Lung (tissue), 12 donors: ENCODE measurements at regions not wholly inside any gene's neighbourhood (a gene's known extent, or its start where the extent isn't known, plus 50 kb on each side); places are given as distances from the start of the nearest gene placed in this dataset. TPM values are rescaled to one million over a fixed set of nuclear protein-coding genes. Genes with fewer than 3 reads are reported as not detected.
A peak's percentile ranks its signal among the peaks of the same experiment; 100 is the strongest.

Experiments
- ATAC-seq: fragments of 200-7000 bp; cut with Tn5 transposase; one replicate; pipeline ENCODE4 v1.9.1; 2020; ENCODE audit warnings: moderate number of reproducible peaks; ENCODE audit not compliant: insufficient read depth, low FRiP score
- DNase-seq, 3 donors: peaks; one replicate each; pipeline ENCODE4 v3.0.0-alpha.2; 2013 to 2017
- H3K27ac ChIP-seq, 2 donors: one replicate each; pipeline ENCODE4 v1.5.1; 2013; ENCODE audit warnings: mild to moderate bottlenecking in 2 of 2, moderate library complexity in 2 of 2, control low read depth in 1 of 2, inconsistent platforms in 1 of 2, low read depth in 1 of 2, low read length in 1 of 2
- H3K27me3 ChIP-seq, 3 donors: one replicate each; pipeline ENCODE4 v1.5.1; 2013; ENCODE audit warnings: low read length in 2 of 3; ENCODE audit not compliant: control insufficient read depth in 3 of 3, insufficient read depth in 3 of 3
- H3K36me3 ChIP-seq, 4 donors: one replicate each; pipeline ENCODE4 v1.5.1; 2013; ENCODE audit warnings: low read length in 4 of 4, mild to moderate bottlenecking in 1 of 4, moderate library complexity in 1 of 4; ENCODE audit not compliant: control insufficient read depth in 4 of 4, insufficient read depth in 4 of 4
- H3K4me1 ChIP-seq, 5 donors: one replicate each; pipeline ENCODE4 v1.5.1; 2013; ENCODE audit warnings: low read length in 5 of 5, mild to moderate bottlenecking in 2 of 5, moderate library complexity in 1 of 5; ENCODE audit not compliant: control insufficient read depth in 5 of 5, insufficient read depth in 5 of 5
- H3K4me3 ChIP-seq: one replicate; pipeline ENCODE4 v1.5.1; 2013; ENCODE audit warnings: mild to moderate bottlenecking, control low read depth, moderate library complexity
- H3K9ac ChIP-seq, 2 donors: one replicate each; pipeline ENCODE4 v1.5.1; 2013; ENCODE audit warnings: low read length in 2 of 2, control low read depth in 1 of 2; ENCODE audit not compliant: insufficient read depth in 1 of 2
- H3K9me3 ChIP-seq, 4 donors: one replicate each; pipeline ENCODE4 v1.5.1; 2013; ENCODE audit warnings: low read length in 3 of 4, mild to moderate bottlenecking in 1 of 4, moderate library complexity in 1 of 4; ENCODE audit not compliant: control insufficient read depth in 4 of 4, insufficient read depth in 3 of 4
- small RNA-seq: library from RNA; depleted of rRNA; stranded (forward); fragments of <200 nt; gene quantifications from one replicate; pipeline ENCODE3, GENCODE V24; 2014; ENCODE audit warnings: low replicate concordance
- TF ChIP-seq, protein P1 (sequence below): IDR thresholded peaks from 2 replicates; pipeline ENCODE4 v1.5.1; 2012; ENCODE audit warnings: mild to moderate bottlenecking; ENCODE audit errors: control extremely low read depth, extremely low read depth
- donor health status: control.
- donor health status: control.
- donor health status: Bipolar disorder and iron deficiency.
- donor health status: healthy.
- donor health status: DM: yes; HTN: yes; CAD: no.

DNA sequence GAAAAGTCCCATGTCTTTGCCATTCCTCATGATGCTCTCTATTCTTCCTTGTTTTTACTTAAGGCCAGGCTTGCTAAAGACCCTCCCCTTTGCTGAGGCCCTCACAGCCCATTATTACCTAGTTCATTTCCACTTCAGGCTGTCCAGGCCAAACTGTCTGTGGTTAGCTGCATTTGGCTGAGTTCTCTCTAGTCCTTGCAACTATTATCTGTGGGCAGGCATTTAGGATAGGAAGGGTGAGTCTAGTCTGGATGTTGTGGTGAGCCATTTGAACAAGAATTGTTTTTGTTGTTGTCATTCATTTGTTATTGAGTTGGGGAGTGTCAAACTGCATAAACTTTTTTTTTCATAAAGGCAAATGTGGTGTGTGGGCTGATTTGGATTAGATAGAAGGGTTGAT, 182.4 kb downstream of the CD109 start:
- ATAC-seq (no peak), DNase-seq (no peak)
- Histone ChIP-seq H3K4me3 (peak overlapping the region; percentile 17), H3K4me1 (no peaks in the 10 kb centered on the region), H3K36me3 (no peaks in the 10 kb centered on the region), H3K9me3 (no peaks in the 10 kb centered on the region), H3K27me3 (no peaks in the 10 kb centered on the region), H3K27ac (no peak overlapping the region), H3K9ac (no peak overlapping the region)
- TF ChIP-seq, protein P1, sequence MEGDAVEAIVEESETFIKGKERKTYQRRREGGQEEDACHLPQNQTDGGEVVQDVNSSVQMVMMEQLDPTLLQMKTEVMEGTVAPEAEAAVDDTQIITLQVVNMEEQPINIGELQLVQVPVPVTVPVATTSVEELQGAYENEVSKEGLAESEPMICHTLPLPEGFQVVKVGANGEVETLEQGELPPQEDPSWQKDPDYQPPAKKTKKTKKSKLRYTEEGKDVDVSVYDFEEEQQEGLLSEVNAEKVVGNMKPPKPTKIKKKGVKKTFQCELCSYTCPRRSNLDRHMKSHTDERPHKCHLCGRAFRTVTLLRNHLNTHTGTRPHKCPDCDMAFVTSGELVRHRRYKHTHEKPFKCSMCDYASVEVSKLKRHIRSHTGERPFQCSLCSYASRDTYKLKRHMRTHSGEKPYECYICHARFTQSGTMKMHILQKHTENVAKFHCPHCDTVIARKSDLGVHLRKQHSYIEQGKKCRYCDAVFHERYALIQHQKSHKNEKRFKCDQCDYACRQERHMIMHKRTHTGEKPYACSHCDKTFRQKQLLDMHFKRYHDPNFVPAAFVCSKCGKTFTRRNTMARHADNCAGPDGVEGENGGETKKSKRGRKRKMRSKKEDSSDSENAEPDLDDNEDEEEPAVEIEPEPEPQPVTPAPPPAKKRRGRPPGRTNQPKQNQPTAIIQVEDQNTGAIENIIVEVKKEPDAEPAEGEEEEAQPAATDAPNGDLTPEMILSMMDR = no peak

Small RNA genes lying in the stretch of these regions (small RNA-seq; reads per million reads assigned to genes)
- gene AL356277.1 = not detected
- not detected for gene TXNP7
